Keratinocyte (primary cell): ENCODE measurements at regions not wholly inside any gene's neighbourhood (a gene's known extent, or its start where the extent isn't known, plus 50 kb on each side); places are given as distances from the start of the nearest gene placed in this dataset.

Source experiments
- DNase-seq: peaks from one replicate; pipeline ENCODE4 v3.0.0-alpha.2; 2011; ENCODE audit warnings: low read depth, missing footprints, low spot score
- FAIRE-seq: peaks from 2 replicates; lab custom pipeline; 2011; peaks lifted over from hg19 to GRCh38; lab: Jason Lieb, UNC
- H2AFZ ChIP-seq: 2 replicates; pipeline ENCODE4 v1.6.0; 2012; ENCODE audit warnings: low read length, control low read depth, inconsistent platforms; ENCODE audit not compliant: control insufficient read depth
- H3K27ac ChIP-seq: 2 replicates; pipeline ENCODE4 v1.5.1; 2011; ENCODE audit warnings: low read length; ENCODE audit not compliant: control insufficient read depth, insufficient read depth
- H3K27me3 ChIP-seq: 3 replicates; pipeline ENCODE4 v1.6.0; 2011; ENCODE audit warnings: low read length; ENCODE audit not compliant: control insufficient read depth, insufficient read depth; ENCODE audit errors: extremely low read depth
- H3K36me3 ChIP-seq, 2 experiments: 2 replicates in 1 of 2; 3 replicates in 1 of 2; pipeline ENCODE4 v1.5.1; 2011; ENCODE audit warnings: low read length in 2 of 2, mild to moderate bottlenecking in 1 of 2; ENCODE audit not compliant: control insufficient read depth in 2 of 2, insufficient read depth in 2 of 2; ENCODE audit errors: extremely low read depth in 1 of 2
- H3K4me1 ChIP-seq: 3 replicates; pipeline ENCODE4 v1.5.1; 2011; ENCODE audit warnings: low read length; ENCODE audit not compliant: control insufficient read depth, insufficient read depth; ENCODE audit errors: extremely low read depth
- H3K4me2 ChIP-seq: 3 replicates; pipeline ENCODE4 v1.6.0; 2011; ENCODE audit warnings: low read depth, low read length; ENCODE audit not compliant: control insufficient read depth, insufficient read depth; ENCODE audit errors: extremely low read depth
- H3K4me3 ChIP-seq, 3 experiments: fragments of 200-600 bp in 1 of 3; sonication (generic) in 1 of 3; 2 replicates in 2 of 3; 3 replicates in 1 of 3; pipeline ENCODE4 v1.5.1; 2011 to 2016; ENCODE audit warnings: low read length in 3 of 3, mild to moderate bottlenecking in 3 of 3, control low read depth in 2 of 3, inconsistent platforms in 1 of 3, low read depth in 1 of 3, mixed read lengths in 1 of 3, mixed run types in 1 of 3, moderate library complexity in 1 of 3; ENCODE audit not compliant: control insufficient read depth in 2 of 3, insufficient read depth in 2 of 3; ENCODE audit errors: extremely low read depth in 1 of 3
- H3K79me2 ChIP-seq: 2 replicates; pipeline ENCODE4 v1.6.0; 2012; ENCODE audit warnings: low read length; ENCODE audit not compliant: control insufficient read depth, insufficient read depth
- H3K9ac ChIP-seq: 3 replicates; pipeline ENCODE4 v1.6.0; 2011; ENCODE audit warnings: low read length; ENCODE audit not compliant: control insufficient read depth, insufficient read depth; ENCODE audit errors: extremely low read depth
- H3K9me1 ChIP-seq: 3 replicates; pipeline ENCODE4 v1.6.0; 2011; ENCODE audit warnings: low read length; ENCODE audit not compliant: control insufficient read depth, insufficient read depth; ENCODE audit errors: extremely low read depth
- H3K9me3 ChIP-seq: 2 replicates; pipeline ENCODE4 v1.5.1; 2012; ENCODE audit warnings: low read depth, low read length; ENCODE audit not compliant: control insufficient read depth
- H4K20me1 ChIP-seq: 3 replicates; pipeline ENCODE4 v1.6.0; 2011; ENCODE audit warnings: low read length; ENCODE audit not compliant: control insufficient read depth, insufficient read depth; ENCODE audit errors: extremely low read depth
- EZH2 ChIP-seq: IDR thresholded peaks from one replicate; pipeline ENCODE4 v1.6.1; 2012; ENCODE audit warnings: inconsistent platforms, mild to moderate bottlenecking, low read length, moderate library complexity
- dilution Hi-C: fragments of 300-500 bp; cut with MboI; formaldehyde crosslinking; loops from one replicate; pipeline ENCODE4 v1.7.0; 2020; ENCODE audit warnings: low sequenced_read_pairs; ENCODE audit not compliant: extremely low pct_ligation_motif_present
- TF ChIP-seq, protein P1 (sequence below), 3 experiments: IDR thresholded peaks in 1 of 3; conservative IDR thresholded peaks in 1 of 3; optimal IDR thresholded peaks in 1 of 3; 2 replicates in 2 of 3; 3 replicates in 1 of 3; pipeline versions ENCODE3 to v1.5.1; 2011; ENCODE audit warnings: low read length in 3 of 3, mild to moderate bottlenecking in 3 of 3, moderate library complexity in 2 of 3, control low read depth in 1 of 3, inconsistent platforms in 1 of 3; ENCODE audit not compliant: insufficient read depth in 2 of 3; ENCODE audit errors: extremely low read depth in 1 of 3

DNA sequence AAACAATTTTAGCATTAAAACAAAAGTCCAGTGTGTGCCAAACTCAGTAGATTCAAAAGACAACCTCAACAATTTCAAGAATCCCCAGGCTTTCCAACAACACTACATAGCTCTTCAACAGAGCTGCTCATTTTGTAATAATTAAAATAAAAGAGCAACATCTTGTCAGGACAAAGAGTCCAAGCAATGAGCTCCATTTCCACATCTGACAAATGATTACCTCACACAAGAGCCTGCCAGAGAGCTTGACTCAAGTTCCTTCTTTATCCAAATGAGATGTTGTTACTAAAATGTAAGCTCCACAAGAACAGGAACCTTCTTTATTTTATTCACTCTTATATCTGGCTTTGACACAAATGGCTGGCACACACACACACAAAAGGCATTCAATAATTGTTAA lies 449.8 kb downstream of the HACE1 start:
- Histone ChIP-seq H4K20me1 (no peaks in the 10 kb centered on the region), H3K27ac (no peak overlapping the region), H3K9me1 (no peaks in the 10 kb centered on the region), H3K4me1 (no peaks in the 10 kb centered on the region), H3K79me2 (no peaks in the 10 kb centered on the region), H3K27me3 (no peaks in the 10 kb centered on the region), H3K36me3 (no peaks in the 10 kb centered on the region), H3K4me2 (no peak overlapping the region), H3K4me3 (no peak overlapping the region), H2AFZ (no peak overlapping the region), H3K9me3 (no peaks in the 10 kb centered on the region), H3K9ac (no peak overlapping the region)
- FAIRE-seq = no peak
- dilution Hi-C loops = no loop called here
- no peak for DNase-seq
- TF ChIP-seq EZH2 = no peak
- TF ChIP-seq, protein P1, sequence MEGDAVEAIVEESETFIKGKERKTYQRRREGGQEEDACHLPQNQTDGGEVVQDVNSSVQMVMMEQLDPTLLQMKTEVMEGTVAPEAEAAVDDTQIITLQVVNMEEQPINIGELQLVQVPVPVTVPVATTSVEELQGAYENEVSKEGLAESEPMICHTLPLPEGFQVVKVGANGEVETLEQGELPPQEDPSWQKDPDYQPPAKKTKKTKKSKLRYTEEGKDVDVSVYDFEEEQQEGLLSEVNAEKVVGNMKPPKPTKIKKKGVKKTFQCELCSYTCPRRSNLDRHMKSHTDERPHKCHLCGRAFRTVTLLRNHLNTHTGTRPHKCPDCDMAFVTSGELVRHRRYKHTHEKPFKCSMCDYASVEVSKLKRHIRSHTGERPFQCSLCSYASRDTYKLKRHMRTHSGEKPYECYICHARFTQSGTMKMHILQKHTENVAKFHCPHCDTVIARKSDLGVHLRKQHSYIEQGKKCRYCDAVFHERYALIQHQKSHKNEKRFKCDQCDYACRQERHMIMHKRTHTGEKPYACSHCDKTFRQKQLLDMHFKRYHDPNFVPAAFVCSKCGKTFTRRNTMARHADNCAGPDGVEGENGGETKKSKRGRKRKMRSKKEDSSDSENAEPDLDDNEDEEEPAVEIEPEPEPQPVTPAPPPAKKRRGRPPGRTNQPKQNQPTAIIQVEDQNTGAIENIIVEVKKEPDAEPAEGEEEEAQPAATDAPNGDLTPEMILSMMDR (optimal IDR thresholded peaks at IDR 0.05 in 1 of 3, IDR thresholded peaks at IDR 0.05 in 1 of 3, conservative IDR thresholded peaks at IDR 0.05 in 1 of 3; ENCODE audit: extremely low read depth in 1 of 3, insufficient read depth in 2 of 3, low read length in 3 of 3) = no peak

DNA sequence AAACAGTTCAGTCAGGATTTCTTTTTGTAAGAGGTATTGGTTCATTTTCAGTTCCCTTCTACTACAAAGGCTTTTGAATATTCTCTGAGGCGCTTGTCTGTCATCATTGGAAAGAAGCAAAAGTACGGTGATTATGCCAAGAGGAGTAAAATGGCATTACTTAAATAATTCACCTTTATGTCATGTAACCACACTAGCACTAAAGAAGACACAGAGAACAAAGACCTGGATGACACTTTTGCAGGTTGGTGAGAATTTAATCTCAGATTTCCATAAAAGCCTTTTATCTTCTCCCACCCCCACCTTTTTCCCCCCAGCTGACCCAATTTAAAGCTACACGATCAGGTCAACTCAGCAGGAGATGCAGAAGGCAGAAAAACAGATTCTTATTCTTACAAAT lies 451.8 kb downstream of the HACE1 start:
- Histone ChIP-seq H3K27me3 (no peaks in the 10 kb centered on the region), H3K27ac (no peak overlapping the region), H2AFZ (no peak overlapping the region), H3K4me2 (no peak overlapping the region), H3K4me1 (no peaks in the 10 kb centered on the region), H3K9me1 (no peaks in the 10 kb centered on the region), H4K20me1 (no peaks in the 10 kb centered on the region), H3K79me2 (no peaks in the 10 kb centered on the region), H3K9ac (no peak overlapping the region), H3K9me3 (no peaks in the 10 kb centered on the region), H3K36me3 (no peaks in the 10 kb centered on the region), H3K4me3 (no peak overlapping the region)
- dilution Hi-C loops = no loop called here
- FAIRE-seq = no peak
- no peak for TF ChIP-seq EZH2
- TF ChIP-seq, protein P1 (optimal IDR thresholded peaks at IDR 0.05 in 1 of 3, IDR thresholded peaks at IDR 0.05 in 1 of 3, conservative IDR thresholded peaks at IDR 0.05 in 1 of 3; ENCODE audit: extremely low read depth in 1 of 3, insufficient read depth in 2 of 3, low read length in 3 of 3) = no peak
- DNase-seq = no peak
